ENCODE measurements at regions not wholly inside any gene's neighbourhood (a gene's known extent, or its start where the extent isn't known, plus 50 kb on each side); places are given as distances from the start of the nearest gene placed in this dataset.

- Mint-ChIP-seq H3K27ac (no peak overlapping the region), H3K36me3 (ENCODE audit: insufficient read depth in 1 of 3, low read depth in 3 of 3) (no peaks in the 10 kb centered on the region; a peak in 2 of 7 replicates), H3K4me3 (no peak overlapping the region), H3K9me3 (peaks cover 0 to 3% of the 10 kb centered on the region in 2 experiments; a peak in 2 of 5 replicates), H3K4me1 (no peaks in the 10 kb centered on the region), H3K27me3 (ENCODE audit: low read depth) (peaks cover 2% of the 10 kb centered on the region; the same call in 1 of the 2 replicates)
- Histone ChIP-seq H3K27me3 (ENCODE audit: insufficient read depth, low read length) (no peaks in the 10 kb centered on the region), H3K27ac (ENCODE audit: insufficient read length, low read depth, low read length) (no peak overlapping the region), H3K4me2 (ENCODE audit: insufficient read depth, insufficient read length, low read length) (no peak overlapping the region), H3K56ac (ENCODE audit: insufficient read length, low read depth, low read length) (no peak overlapping the region), H4K91ac (ENCODE audit: insufficient read length, low read depth, low read length) (no peak overlapping the region), H3K79me2 (ENCODE audit: insufficient read depth, low read length) (no peaks in the 10 kb centered on the region), H3K9me3 (ENCODE audit: control insufficient read depth, low read depth, low read length) (no peaks in the 10 kb centered on the region), H2BK12ac (ENCODE audit: insufficient read length, low read depth, low read length) (no peak overlapping the region), H3K14ac (ENCODE audit: insufficient read depth, low read length) (no peak overlapping the region), H3K4me1 (ENCODE audit: insufficient read depth, low read length) (no peaks in the 10 kb centered on the region), H2AK5ac (ENCODE audit: insufficient read length, low read length) (no peak overlapping the region), H3K79me1 (ENCODE audit: insufficient read depth, low read depth, low read length, poor library complexity, severe bottlenecking) (no peaks in the 10 kb centered on the region), H4K20me1 (ENCODE audit: control insufficient read depth, insufficient read depth, insufficient read length) (no peaks in the 10 kb centered on the region), H3K23ac (ENCODE audit: insufficient read length, low read depth, low read length) (no peak overlapping the region), H3K4ac (ENCODE audit: low read depth, low read length) (no peak overlapping the region), H3K23me2 (ENCODE audit: insufficient read length, low read depth, low read length, poor library complexity, severe bottlenecking) (no peaks in the 10 kb centered on the region), H2BK20ac (ENCODE audit: low read depth, low read length, poor library complexity, severe bottlenecking) (no peak overlapping the region), H2BK5ac (ENCODE audit: insufficient read length, low read length) (no peak overlapping the region), H2AFZ (ENCODE audit: low read length) (no peak overlapping the region), H2BK15ac (ENCODE audit: low read depth, low read length) (no peak overlapping the region), H4K5ac (ENCODE audit: insufficient read length, low read depth, low read length) (no peak overlapping the region), H2BK120ac (ENCODE audit: low read depth, low read length, poor library complexity, severe bottlenecking) (no peak overlapping the region), H3K18ac (ENCODE audit: insufficient read length, low read depth, low read length) (no peak overlapping the region), H3K9ac (ENCODE audit: extremely low read depth, insufficient read length, low read length) (no peak overlapping the region), H4K8ac (replicated peaks; ENCODE audit: insufficient read length, low read depth, low read length) (no peak overlapping the region), H3T11ph (ENCODE audit: low read length) (no peak overlapping the region)
- WGBS (ENCODE audit: extremely low coverage, insufficient read length, low lambda C conversion rate): no CpG with 5 or more reads among the region's 4 CpGs
- TF ChIP-seq CTCF (conservative IDR thresholded peaks at IDR 0.05): no peak
- DNase-seq: no peak
Observed at GRCh38 chr9:88678431-88678830, 143.5 kb downstream of the NXNL2 start.

Data from H9 (cell line).